ENCODE measurements at regions not wholly inside any gene's neighbourhood (a gene's known extent, or its start where the extent isn't known, plus 50 kb on each side); places are given as distances from the start of the nearest gene placed in this dataset.

GRCh38 chr11:116144387-116144958, 628.3 kb downstream of the BUD13 start:
- Mint-ChIP-seq H3K4me3 (ENCODE audit: low read depth) (no peak overlapping the region), H3K36me3 (ENCODE audit: insufficient read depth) (no peaks in the 10 kb centered on the region), H3K27me3 (peaks cover 25% of the 10 kb centered on the region), H3K4me1 (ENCODE audit: low read depth) (no peaks in the 10 kb centered on the region), H3K9me3 (ENCODE audit: low read depth) (no peaks in the 10 kb centered on the region), H3K27ac (no peak overlapping the region)
- TF ChIP-seq CTCF (IDR thresholded peaks at IDR 0.05; ENCODE audit: unreplicated experiment), result no peak
- no peak for DNase-seq (ENCODE audit: low spot score, unreplicated experiment)

GRCh38 chr11:116138280-116138679, 634.1 kb upstream of the CADM1 start:
- peaks cover 12% of the 10 kb centered on the region for H3K27me3 Mint-ChIP-seq
- H3K27ac Mint-ChIP-seq, result no peak overlapping the region
- H3K4me3 Mint-ChIP-seq (ENCODE audit: low read depth), result no peak overlapping the region
- no peaks in the 10 kb centered on the region for H3K36me3 Mint-ChIP-seq (ENCODE audit: insufficient read depth)
- DNase-seq (ENCODE audit: low spot score, unreplicated experiment), result no peak
- no peaks in the 10 kb centered on the region for H3K9me3 Mint-ChIP-seq (ENCODE audit: low read depth)
- TF ChIP-seq CTCF (IDR thresholded peaks at IDR 0.05; ENCODE audit: unreplicated experiment), result no peak
- H3K4me1 Mint-ChIP-seq (ENCODE audit: low read depth), result peaks cover 2% of the 10 kb centered on the region

GRCh38 chr11:116137753-116138152, 633.5 kb upstream of the CADM1 start:
- Mint-ChIP-seq H3K27me3 (peaks cover 16% of the 10 kb centered on the region), H3K36me3 (ENCODE audit: insufficient read depth) (no peaks in the 10 kb centered on the region)

GRCh38 chr11:116136987-116137674, 632.9 kb upstream of the CADM1 start:
- Mint-ChIP-seq H3K4me1 (ENCODE audit: low read depth) (peaks cover 8% of the 10 kb centered on the region), H3K9me3 (ENCODE audit: low read depth) (no peaks in the 10 kb centered on the region), H3K27me3 (peaks cover 18% of the 10 kb centered on the region), H3K36me3 (ENCODE audit: insufficient read depth) (no peaks in the 10 kb centered on the region), H3K27ac (no peak overlapping the region), H3K4me3 (ENCODE audit: low read depth) (no peak overlapping the region)
- no peak for TF ChIP-seq CTCF (IDR thresholded peaks at IDR 0.05; ENCODE audit: unreplicated experiment)
- DNase-seq (ENCODE audit: low spot score, unreplicated experiment), result no peak

More at GRCh38 chr11:116137753-116138152, 633.5 kb upstream of the CADM1 start:
- no peak for TF ChIP-seq CTCF (IDR thresholded peaks at IDR 0.05; ENCODE audit: unreplicated experiment)
- Mint-ChIP-seq H3K27ac (no peak overlapping the region), H3K4me1 (ENCODE audit: low read depth) (peaks cover 7% of the 10 kb centered on the region), H3K4me3 (ENCODE audit: low read depth) (no peak overlapping the region), H3K9me3 (ENCODE audit: low read depth) (no peaks in the 10 kb centered on the region)
- DNase-seq (ENCODE audit: low spot score, unreplicated experiment), result no peak

GRCh38 chr11:116135891-116136290, 631.7 kb upstream of the CADM1 start:
- peaks cover 8% of the 10 kb centered on the region for H3K4me1 Mint-ChIP-seq (ENCODE audit: low read depth)
- no peak for TF ChIP-seq CTCF (IDR thresholded peaks at IDR 0.05; ENCODE audit: unreplicated experiment)
- peaks cover 18% of the 10 kb centered on the region for H3K27me3 Mint-ChIP-seq
- no peak overlapping the region for H3K27ac Mint-ChIP-seq
- no peaks in the 10 kb centered on the region for H3K36me3 Mint-ChIP-seq (ENCODE audit: insufficient read depth)
- no peak for DNase-seq (ENCODE audit: low spot score, unreplicated experiment)
- H3K9me3 Mint-ChIP-seq (ENCODE audit: low read depth), result no peaks in the 10 kb centered on the region
- H3K4me3 Mint-ChIP-seq (ENCODE audit: low read depth), result no peak overlapping the region

Measured in progenitor cell of endocrine pancreas (in vitro differentiated cells).